GM18861 (cell line): ENCODE measurements at regions not wholly inside any gene's neighbourhood (a gene's known extent, or its start where the extent isn't known, plus 50 kb on each side); places are given as distances from the start of the nearest gene placed in this dataset.

ENCODE experiments used
- ATAC-seq: cut with Tn5 transposase; IDR thresholded peaks from one replicate; pipeline ENCODE4 v1.9.1; 2021; ENCODE audit not compliant: unreplicated experiment

- no peak for ATAC-seq
These were observed 457.5 kb downstream of the IRX1 start for GRCh38 chr5:4053136-4053535.

GRCh38 chr5:4054092-4054491 is 458.5 kb downstream of the IRX1 start:
- ATAC-seq, result no peak

- ATAC-seq, result no peak
These were observed 463.3 kb downstream of the IRX1 start for GRCh38 chr5:4058899-4059298.

DNA sequence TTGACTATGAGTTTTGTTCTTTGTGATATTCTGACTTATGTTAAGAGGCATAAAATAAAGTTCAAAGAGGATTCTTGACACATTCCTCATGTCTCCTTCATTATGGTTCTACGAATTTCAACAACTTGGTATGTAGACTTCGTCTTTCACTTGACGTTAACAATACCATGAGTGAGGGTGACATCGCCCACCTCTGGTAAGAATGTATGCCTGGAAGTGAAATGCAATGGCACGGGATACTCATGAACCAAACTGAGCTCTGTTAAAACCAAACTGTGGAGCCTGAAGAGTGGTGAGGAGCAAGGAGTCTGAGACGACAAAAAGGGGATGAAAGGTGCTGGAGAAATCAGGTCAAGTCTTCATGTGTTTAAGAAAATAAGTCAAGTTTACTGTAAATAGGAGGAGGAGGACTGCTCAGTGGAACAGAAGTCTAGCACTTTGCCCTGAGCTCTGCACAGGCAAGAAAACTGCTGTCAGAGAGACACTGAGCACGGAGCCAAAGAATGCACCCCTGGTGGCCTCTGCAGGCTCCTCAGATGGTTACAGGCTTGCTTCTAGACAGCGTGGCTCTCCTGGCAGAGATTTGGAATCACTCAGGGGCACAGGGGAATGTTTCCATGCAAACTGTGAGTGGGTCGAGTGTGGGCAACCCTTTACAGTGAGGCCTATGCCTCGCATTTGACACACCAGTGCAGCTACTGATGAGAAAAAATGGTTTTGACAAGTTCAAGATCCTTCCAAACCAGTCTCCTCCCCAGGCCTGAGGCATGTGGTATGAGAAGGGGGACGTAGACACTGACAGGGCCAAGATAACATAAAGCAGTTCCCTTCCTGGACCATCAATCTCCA is 470.1 kb downstream of the IRX1 start:
- no peak for ATAC-seq

DNA sequence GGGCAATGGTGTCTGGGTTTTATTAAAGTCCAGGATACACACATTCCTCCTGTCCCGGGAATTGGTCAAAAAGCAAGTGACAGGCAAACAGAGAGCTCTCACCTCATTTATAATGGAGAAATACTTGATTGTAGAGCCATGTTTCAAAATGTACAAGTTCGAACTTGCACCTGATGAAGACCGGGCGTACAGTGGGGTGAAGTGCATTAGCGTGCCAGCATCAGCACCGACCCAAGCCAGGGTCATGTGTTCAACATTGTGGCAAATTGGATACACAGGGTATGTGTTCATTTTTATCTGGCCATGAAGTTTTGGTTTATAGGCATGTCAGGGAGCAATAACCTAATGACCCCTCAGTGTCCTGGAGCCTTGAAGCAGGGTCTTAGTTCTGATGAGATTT is 472.5 kb downstream of the IRX1 start:
- ATAC-seq, result no peak

DNA sequence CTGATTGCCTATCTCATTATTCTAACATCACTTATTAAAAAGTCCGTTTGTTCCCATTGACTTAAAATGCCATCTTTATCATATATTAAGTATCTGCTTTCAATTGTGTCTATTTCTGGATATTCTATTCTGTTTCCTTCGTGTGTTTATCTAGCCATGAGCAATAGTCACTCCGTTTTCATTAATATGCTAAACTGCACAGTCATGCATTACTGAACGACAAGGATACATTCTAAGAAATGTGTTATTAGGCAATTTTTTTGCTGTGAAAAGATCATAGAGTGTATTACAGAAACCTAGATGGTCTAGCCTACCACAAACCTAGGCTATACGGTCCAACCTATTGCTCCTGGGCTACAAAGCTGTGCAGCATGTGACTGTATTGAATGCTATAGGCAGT is 482.9 kb downstream of the IRX1 start:
- ATAC-seq, result no peak

- ATAC-seq, result no peak
These were observed 484.2 kb downstream of the IRX1 start for GRCh38 chr5:4079831-4080230.

DNA sequence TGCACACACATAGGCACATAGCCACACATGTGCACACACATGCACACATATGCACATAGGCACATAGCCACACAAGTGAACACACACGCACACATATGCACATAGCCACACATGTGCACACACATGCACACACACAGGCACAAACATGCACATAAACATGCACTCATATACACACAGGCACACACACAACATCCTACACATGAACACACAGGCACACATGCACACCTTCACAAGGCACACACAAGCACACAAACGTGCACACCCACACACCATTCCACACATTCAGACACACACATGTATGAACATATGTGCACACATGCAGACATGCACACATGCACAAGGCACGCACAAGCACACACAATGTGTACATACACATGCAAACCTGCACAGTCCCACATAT is 484.7 kb downstream of the IRX1 start:
- ATAC-seq, result no peak

- no peak for ATAC-seq
These were observed 485.4 kb downstream of the IRX1 start for GRCh38 chr5:4081059-4081458.

DNA sequence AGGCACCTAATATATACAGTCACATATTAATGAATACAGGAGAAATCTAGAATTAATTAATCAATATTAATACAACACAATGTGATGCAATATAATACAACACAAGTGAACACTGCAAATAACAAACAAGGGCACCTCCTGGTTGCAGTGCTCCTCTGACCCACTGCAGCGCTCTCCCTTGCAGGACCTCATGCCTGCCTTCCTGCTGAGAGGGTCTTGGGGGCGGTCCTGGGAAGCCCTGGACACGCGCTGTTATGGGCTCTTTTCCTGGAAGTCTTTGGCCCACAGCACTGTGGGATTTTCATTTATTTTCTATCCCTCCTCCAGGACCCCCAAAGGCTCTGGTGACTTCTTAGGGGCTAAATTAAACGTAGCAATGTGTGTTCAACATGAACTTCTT is 485.8 kb downstream of the IRX1 start:
- ATAC-seq, result no peak

DNA sequence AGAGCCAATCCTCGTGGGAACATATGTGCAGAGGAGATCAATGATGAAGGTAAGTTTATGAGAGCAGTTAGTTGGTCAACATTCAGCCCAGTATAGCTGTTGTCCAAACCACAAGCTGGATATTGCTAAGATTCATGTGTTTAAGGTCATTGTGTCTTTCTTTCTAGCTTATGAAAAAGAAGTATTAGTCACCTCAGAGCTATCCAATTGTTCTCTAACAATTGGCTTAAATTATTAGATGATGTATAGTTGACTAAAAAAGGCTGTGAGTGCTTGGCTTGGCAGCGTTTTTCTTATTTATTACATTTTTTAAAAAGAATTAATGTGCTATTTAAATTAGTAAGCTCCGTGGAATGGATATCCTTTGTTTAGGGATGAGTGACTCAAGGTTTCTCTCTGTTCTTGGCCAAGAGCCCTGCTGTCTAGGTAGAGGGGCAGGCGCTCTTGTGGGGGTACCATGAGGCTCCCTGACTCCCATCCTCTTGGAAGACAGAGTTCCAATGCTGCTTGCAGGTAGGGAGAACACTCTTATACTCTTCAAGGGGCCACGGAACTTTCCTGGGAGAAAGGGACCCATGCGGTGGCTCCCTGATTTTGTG is 487.4 kb downstream of the IRX1 start:
- ATAC-seq, result no peak

DNA sequence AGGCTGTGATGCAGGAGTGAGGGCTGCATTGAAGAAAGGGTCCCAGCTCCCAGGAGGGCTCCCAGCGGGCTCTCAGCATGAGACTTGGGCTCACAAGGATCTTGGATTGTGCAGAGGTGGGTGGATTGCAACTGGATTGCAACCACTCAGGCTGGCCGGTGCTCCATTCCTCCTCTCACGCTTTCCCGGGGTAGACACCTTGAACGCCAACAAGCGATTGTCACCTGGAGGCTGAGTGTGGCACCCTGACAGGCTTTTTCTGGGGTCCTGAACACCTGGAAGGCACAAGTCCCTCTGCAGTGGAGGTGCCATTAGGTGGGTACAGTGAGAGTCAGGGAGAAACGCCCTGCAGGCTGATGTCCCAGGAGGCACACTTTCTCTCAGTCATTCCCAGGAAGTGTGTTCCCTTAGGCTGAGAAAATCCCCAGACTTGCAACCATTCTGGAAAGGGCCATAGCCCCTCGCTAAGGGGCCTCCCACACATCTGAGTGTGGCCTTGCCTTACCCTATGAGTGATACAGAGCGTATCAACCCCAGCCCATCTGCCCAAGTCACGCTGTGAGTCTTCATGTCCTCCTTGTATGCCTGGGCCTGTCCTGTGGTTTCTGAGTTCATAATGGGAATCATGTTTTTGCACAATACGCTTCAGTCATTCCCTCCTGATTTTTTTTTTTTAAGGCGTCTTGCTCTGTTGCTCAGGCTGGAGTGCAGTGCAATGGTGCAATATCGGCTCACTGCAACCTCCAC is 488.1 kb downstream of the IRX1 start:
- no peak for ATAC-seq

DNA sequence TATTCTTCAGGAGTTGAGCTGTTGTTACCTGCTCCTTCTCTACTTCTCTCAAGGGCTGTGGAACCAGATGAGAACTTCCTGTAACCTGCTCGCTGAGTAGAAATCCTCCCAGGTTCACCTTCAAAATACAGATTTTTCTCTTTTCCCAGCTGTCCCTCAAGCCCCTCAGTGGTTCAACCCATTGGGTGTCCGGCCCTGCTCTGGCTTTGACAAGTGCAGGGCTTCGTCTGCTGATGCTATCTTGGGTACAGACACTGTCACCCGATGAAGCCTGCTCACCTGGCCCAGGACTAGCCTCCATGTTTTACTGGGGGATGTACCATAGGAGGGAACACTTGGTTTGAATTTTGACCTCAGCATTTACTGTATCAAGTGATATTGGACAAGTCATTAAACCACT is 490.4 kb downstream of the IRX1 start:
- no peak for ATAC-seq

GRCh38 chr5:4087110-4087509 is 491.5 kb downstream of the IRX1 start:
- ATAC-seq, result no peak

- no peak for ATAC-seq
These were observed 493.5 kb downstream of the IRX1 start for GRCh38 chr5:4089087-4089486.

DNA sequence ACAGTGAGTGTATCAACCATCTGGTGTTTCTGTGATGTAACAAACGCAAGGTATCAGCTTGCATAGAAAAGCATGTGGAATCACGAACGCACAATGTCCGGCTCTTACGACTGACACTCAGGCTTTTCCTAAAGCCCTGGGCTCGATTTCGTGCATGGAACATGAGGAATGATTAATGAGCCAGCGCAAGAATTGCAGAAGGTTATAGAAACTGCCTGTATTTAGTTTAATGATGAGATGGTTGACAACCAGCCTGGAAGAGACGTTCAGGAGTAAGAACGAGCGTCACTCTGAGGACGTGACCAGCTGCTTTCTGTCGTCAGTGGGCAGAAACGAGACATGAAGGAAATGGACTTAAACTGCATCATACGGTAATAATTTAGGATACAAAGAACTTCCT is 497.6 kb downstream of the IRX1 start:
- ATAC-seq, result no peak

GRCh38 chr5:4093970-4094369 is 498.3 kb downstream of the IRX1 start:
- no peak for ATAC-seq

DNA sequence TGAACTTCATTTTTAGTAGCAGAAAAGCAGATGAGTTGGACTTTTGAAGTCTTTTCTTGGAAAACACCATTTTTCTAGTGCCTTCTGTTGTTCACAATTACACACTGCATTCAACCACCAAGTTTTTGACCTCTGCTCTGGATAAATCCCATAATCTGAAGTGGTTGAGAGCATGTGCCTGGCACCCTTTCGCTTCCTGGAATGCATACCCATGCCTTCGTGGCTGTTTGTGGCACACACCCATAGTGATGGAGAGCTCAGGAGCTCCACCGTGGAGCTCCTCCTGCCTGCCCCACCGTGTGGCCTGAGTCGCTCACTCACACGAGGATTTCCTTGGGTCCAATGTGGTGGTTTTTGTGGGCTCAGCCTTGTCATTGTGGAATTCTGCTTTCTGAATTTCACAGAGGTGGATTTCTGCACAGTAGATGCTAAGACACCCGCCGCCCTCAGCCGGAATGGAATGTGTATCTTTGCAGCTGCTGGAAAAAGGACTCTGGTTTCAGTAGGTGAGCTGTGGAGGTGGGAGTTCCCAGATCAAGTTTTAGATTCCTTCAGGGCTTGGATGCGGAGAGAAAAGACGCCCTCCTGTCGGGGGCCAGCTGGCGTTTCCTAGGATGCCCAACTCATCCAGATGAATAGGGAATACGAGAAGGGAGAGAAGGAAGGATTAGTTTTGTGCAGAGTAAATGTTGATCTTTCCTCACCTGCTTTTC is 500.4 kb downstream of the IRX1 start:
- ATAC-seq, result no peak

- ATAC-seq, result no peak
These were observed 501.6 kb downstream of the IRX1 start for GRCh38 chr5:4097199-4097598.

DNA sequence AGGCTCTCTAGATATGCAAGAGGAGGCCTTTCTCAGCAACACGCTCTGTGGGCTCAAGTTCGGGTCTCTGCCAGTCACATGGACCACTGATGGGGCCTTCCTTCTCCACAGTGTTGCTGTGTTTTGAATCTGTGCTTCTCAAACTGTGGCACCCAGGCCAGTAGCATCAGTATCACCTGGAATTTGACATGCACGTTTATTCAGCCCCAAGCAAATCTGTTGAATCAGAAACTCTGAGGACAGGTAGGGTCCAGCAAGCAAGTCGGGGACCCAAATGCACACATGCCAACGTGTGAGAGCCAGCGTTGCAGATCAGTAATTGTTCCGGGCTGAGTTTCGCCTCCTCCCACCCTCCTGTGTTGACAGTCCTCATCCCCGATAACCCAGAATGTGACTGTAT is 502.6 kb downstream of the IRX1 start:
- no peak for ATAC-seq

DNA sequence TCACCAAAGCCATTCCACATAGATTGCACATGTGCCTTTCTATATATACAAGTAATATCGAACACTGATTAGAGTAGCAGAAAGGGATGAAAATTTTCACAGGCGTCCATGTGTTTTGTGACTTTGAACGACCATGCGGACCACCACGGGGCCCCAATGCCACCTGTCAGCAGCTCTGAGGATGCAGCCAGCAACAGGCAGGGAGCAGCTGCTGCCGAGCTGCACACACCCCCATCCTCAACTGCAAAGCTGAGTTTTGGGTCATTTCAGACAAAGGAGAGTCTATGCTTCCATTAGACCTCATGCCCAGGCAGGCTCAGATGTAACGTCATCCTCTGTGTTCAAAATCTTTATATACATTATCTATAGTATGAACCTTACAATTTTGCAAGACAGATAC is 503.8 kb downstream of the IRX1 start:
- ATAC-seq, result no peak
